Peyer's patch (tissue), 4 donors: ENCODE measurements at regions not wholly inside any gene's neighbourhood (a gene's known extent, or its start where the extent isn't known, plus 50 kb on each side); places are given as distances from the start of the nearest gene placed in this dataset.

ENCODE experiments used
- CTCF ChIP-seq, 6 experiments: fragments of 450-650 bp in 4 of 6; fragments of 200-600 bp in 2 of 6; sonication (generic) in 1 of 6; IDR thresholded peaks; one replicate each; pipeline ENCODE4 v1.5.1; 2017 to 2019; ENCODE audit warnings: antibody characterized with exemption in 6 of 6, mild to moderate bottlenecking in 3 of 6, moderate library complexity in 1 of 6
- POLR2A ChIP-seq, 2 donors: fragments of 450-650 bp; IDR thresholded peaks; one replicate each; pipeline ENCODE4 v1.5.1; 2017; ENCODE audit warnings: antibody characterized with exemption in 2 of 2, mild to moderate bottlenecking in 2 of 2, moderate library complexity in 2 of 2

GRCh38 chr19:32206065-32206464, 139.3 kb upstream of the ZNF507 start:
- TF ChIP-seq CTCF (IDR thresholded peaks at IDR 0.05) (no peak), POLR2A (IDR thresholded peaks at IDR 0.05) (no peak)
